Naive thymus-derived CD4-positive, alpha-beta T cell (primary cell): ENCODE measurements at regions not wholly inside any gene's neighbourhood (a gene's known extent, or its start where the extent isn't known, plus 50 kb on each side); places are given as distances from the start of the nearest gene placed in this dataset.

Experiments used
- ATAC-seq: fragments of 150-1000 bp; cut with Tn5 transposase; 2 replicates; pipeline ENCODE4 v1.10.0; 2021; ENCODE audit warnings: mild to moderate bottlenecking, moderate library complexity
- CTCF ChIA-PET: fragments of 350-600 bp; sonication (Branson Sonifier 250); formaldehyde crosslinking; loops from one replicate; lab custom pipeline; 2021; ENCODE audit warnings: antibody characterized with exemption; lab: Charles Lee
- POLR2A ChIA-PET: fragments of 350-600 bp; sonication (Branson Sonifier 250); formaldehyde crosslinking; loops from one replicate; lab custom pipeline; 2021; ENCODE audit warnings: antibody characterized with exemption, inconsistent platforms; lab: Charles Lee
- DNase-seq, 9 donors: peaks; one replicate each; pipeline versions ENCODE4 v3.0.0 to v3.0.0-alpha.2; 2020 to 2022; ENCODE audit warnings: mixed read lengths in 1 of 9
- H3K27ac ChIP-seq: one replicate; pipeline ENCODE4 v1.7.0; 2013; ENCODE audit warnings: mild to moderate bottlenecking, low read depth, low read length, moderate library complexity
- H3K27me3 ChIP-seq, 2 donors: one replicate each; pipeline ENCODE4 v1.7.0; 2013; ENCODE audit warnings: low read length in 2 of 2, mild to moderate bottlenecking in 2 of 2, moderate library complexity in 2 of 2; ENCODE audit not compliant: control insufficient read depth in 2 of 2, insufficient read depth in 2 of 2
- H3K36me3 ChIP-seq, 3 experiments: 1 replicate in 2 of 3; 2 replicates in 1 of 3; pipeline ENCODE4 v1.7.0; 2013; ENCODE audit warnings: low read length in 3 of 3, mild to moderate bottlenecking in 3 of 3, moderate library complexity in 1 of 3; ENCODE audit not compliant: insufficient read depth in 3 of 3, control insufficient read depth in 2 of 3
- H3K4me1 ChIP-seq, 2 donors: one replicate each; pipeline ENCODE4 v1.7.0; 2013; ENCODE audit warnings: low read length in 2 of 2, mild to moderate bottlenecking in 2 of 2, moderate library complexity in 1 of 2; ENCODE audit not compliant: control insufficient read depth in 2 of 2, insufficient read depth in 2 of 2
- H3K4me3 ChIP-seq: 2 replicates; pipeline ENCODE4 v1.7.0; 2013; ENCODE audit warnings: mild to moderate bottlenecking, low read length
- H3K9me3 ChIP-seq, 3 experiments: 1 replicate in 2 of 3; 2 replicates in 1 of 3; pipeline ENCODE4 v1.7.0; 2013; ENCODE audit warnings: low read length in 3 of 3; ENCODE audit not compliant: control insufficient read depth in 2 of 3
- H3K27ac Mint-ChIP-seq, 9 donors: one replicate each; pipeline ENCODE4 v1.8.0; 2020 to 2022; ENCODE audit warnings: mixed read lengths in 9 of 9, mild to moderate bottlenecking in 8 of 9, moderate library complexity in 5 of 9, inconsistent platforms in 2 of 9
- H3K27me3 Mint-ChIP-seq, 5 donors: one replicate each; pipeline ENCODE4 v1.8.0; 2021 to 2022; ENCODE audit warnings: mixed read lengths in 5 of 5, mild to moderate bottlenecking in 1 of 5
- H3K36me3 Mint-ChIP-seq, 5 donors: one replicate each; pipeline ENCODE4 v1.8.0; 2020 to 2022; ENCODE audit warnings: mixed read lengths in 5 of 5, mild to moderate bottlenecking in 3 of 5, inconsistent platforms in 1 of 5
- H3K4me1 Mint-ChIP-seq, 7 donors: one replicate each; pipeline ENCODE4 v1.8.0; 2020 to 2022; ENCODE audit warnings: mixed read lengths in 7 of 7, mild to moderate bottlenecking in 3 of 7, inconsistent platforms in 1 of 7
- H3K4me3 Mint-ChIP-seq, 10 donors: one replicate each; pipeline ENCODE4 v1.8.0; 2020 to 2022; ENCODE audit warnings: mild to moderate bottlenecking in 10 of 10, mixed read lengths in 10 of 10, moderate library complexity in 6 of 10, inconsistent platforms in 2 of 10
- H3K9me3 Mint-ChIP-seq, 11 donors: one replicate each; pipeline ENCODE4 v1.8.0; 2020 to 2022; ENCODE audit warnings: mixed read lengths in 11 of 11, mild to moderate bottlenecking in 4 of 11, inconsistent platforms in 1 of 11, moderate library complexity in 1 of 11
- intact Hi-C, 2 donors: fragments of 100-400 bp; cut with micrococcal nuclease; formaldehyde crosslinking; loops; one replicate each; pipeline ENCODE4 v1.15.1; 2023

DNA sequence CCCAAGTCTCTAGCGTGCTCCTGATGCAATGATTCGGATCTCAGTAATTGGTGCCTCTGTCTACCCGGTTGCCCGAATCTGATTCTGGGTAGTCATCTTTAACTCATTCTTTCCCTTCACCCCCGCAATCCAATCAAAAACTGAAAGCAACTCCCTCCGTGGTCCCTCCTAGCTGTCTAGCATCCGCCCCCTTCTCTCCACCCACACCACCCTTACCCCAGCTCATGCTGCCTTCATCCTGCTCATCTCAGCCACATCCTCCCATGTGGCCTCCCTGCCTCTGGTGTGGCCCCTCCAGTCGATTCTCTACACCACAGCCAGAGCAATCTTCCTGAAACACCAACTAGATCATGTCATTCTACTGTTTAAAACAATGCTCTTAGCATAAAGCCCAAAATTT, 62.3 kb downstream of the TTC32 start:
- no peaks in the 10 kb centered on the region for H3K36me3 ChIP-seq
- ATAC-seq: no peak
- no peak overlapping the region for H3K27ac ChIP-seq
- ChIA-PET POLR2A (no interaction called here), CTCF (no interaction called here)
- Mint-ChIP-seq H3K9me3 (peaks cover 0 to 1% (median 0%) of the 10 kb centered on the region in 11 donors), H3K4me1 (peaks cover 0 to 3% (median 0%) of the 10 kb centered on the region in 7 donors), H3K4me3 (no peak overlapping the region), H3K36me3 (no peaks in the 10 kb centered on the region), H3K27ac (no peak overlapping the region), H3K27me3 (peaks cover 10 to 38% (median 35%) of the 10 kb centered on the region in 5 donors)
- no peak overlapping the region for H3K4me3 ChIP-seq
- intact Hi-C loops: no loop called here
- no peaks in the 10 kb centered on the region for H3K4me1 ChIP-seq
- H3K9me3 ChIP-seq: no peaks in the 10 kb centered on the region
- DNase-seq: no peak
- no peaks in the 10 kb centered on the region for H3K27me3 ChIP-seq

DNA sequence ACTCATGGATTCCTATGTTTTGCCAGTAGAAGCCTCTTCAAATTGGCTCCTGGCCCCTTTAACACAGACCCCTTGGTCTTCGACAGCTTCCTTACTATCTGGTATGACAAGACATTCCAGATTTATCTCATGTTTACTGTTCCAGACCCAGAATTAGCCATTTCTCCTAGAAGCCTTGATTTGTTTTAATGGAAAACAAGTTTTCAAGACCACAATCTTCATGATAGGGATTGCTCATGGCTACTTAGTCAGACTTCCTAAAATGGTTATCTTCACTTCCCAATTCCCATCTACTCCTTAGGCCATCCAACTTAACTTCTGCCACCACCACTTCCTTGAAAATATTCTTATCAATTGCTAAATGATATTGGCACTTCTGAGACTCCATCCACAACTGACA, 63.2 kb downstream of the TTC32 start:
- Mint-ChIP-seq H3K36me3 (no peaks in the 10 kb centered on the region), H3K9me3 (peaks cover 0 to 1% (median 0%) of the 10 kb centered on the region in 11 donors), H3K4me3 (no peak overlapping the region), H3K27ac (no peak overlapping the region), H3K4me1 (peaks cover 0 to 3% (median 0%) of the 10 kb centered on the region in 7 donors), H3K27me3 (peaks cover 10 to 35% (median 30%) of the 10 kb centered on the region in 5 donors)
- Histone ChIP-seq H3K36me3 (no peaks in the 10 kb centered on the region), H3K4me1 (no peaks in the 10 kb centered on the region), H3K27me3 (no peaks in the 10 kb centered on the region), H3K27ac (no peak overlapping the region), H3K9me3 (no peaks in the 10 kb centered on the region), H3K4me3 (no peak overlapping the region)
- ChIA-PET CTCF (interaction anchor here (0.7 kb wide), 1 partner anchor 596 kb away, joined by 3 read pairs; no protein-coding TSS in a partner anchor), POLR2A (no interaction called here)
- intact Hi-C loops: no loop called here
- no peak for DNase-seq
- ATAC-seq: no peak

DNA sequence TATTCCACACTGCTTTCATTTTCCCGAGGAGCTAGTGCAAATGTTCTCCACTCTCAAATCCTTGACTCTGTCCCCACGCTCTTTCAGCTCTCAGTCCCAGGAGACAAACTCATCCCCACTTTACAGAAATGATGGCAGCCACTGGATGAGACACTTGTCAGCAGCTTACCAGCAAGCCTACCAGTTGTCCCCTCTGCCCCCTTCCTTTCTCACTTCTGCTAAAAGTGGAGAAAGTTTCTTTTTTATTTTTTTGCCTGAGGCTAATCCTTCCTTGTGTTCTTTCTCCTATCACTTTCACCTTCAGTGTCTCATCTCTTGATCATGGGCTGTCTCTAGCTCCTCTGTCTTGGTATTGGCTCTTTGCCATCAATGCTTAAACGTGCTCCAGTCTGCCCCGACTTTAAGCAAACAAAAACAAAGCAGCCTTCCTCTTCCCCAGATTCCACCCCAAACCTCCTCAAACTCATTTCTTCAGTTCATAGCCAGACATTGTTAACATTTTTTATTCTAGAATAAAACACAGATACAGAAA, 64.5 kb downstream of the TTC32 start:
- Mint-ChIP-seq H3K9me3 (peaks cover 0 to 3% (median 0%) of the 10 kb centered on the region in 11 donors), H3K27ac (no peak overlapping the region), H3K36me3 (no peaks in the 10 kb centered on the region), H3K4me3 (no peak overlapping the region), H3K27me3 (peaks cover 9 to 35% (median 23%) of the 10 kb centered on the region in 5 donors), H3K4me1 (peaks cover 0 to 3% (median 0%) of the 10 kb centered on the region in 7 donors)
- Histone ChIP-seq H3K9me3 (no peaks in the 10 kb centered on the region), H3K4me1 (no peaks in the 10 kb centered on the region), H3K27me3 (no peaks in the 10 kb centered on the region), H3K36me3 (no peaks in the 10 kb centered on the region), H3K4me3 (no peak overlapping the region), H3K27ac (no peak overlapping the region)
- ATAC-seq (no peak), DNase-seq (no peak)
- CTCF ChIA-PET: no interaction called here
- POLR2A ChIA-PET: no interaction called here
- intact Hi-C loops: no loop called here

- DNase-seq (no peak), ATAC-seq (no peak)
- intact Hi-C loops: no loop called here
- Histone ChIP-seq H3K27ac (no peak overlapping the region), H3K9me3 (no peaks in the 10 kb centered on the region), H3K4me3 (no peak overlapping the region), H3K4me1 (no peaks in the 10 kb centered on the region), H3K36me3 (no peaks in the 10 kb centered on the region), H3K27me3 (no peaks in the 10 kb centered on the region)
- H3K27ac Mint-ChIP-seq: no peak overlapping the region
- CTCF ChIA-PET: no interaction called here
- no peak overlapping the region for H3K4me3 Mint-ChIP-seq
- H3K9me3 Mint-ChIP-seq: peaks cover 0 to 6% (median 0%) of the 10 kb centered on the region in 11 donors
- peaks cover 7 to 30% (median 23%) of the 10 kb centered on the region in 5 donors for H3K27me3 Mint-ChIP-seq
- peaks cover 0 to 3% (median 0%) of the 10 kb centered on the region in 7 donors for H3K4me1 Mint-ChIP-seq
- no peaks in the 10 kb centered on the region for H3K36me3 Mint-ChIP-seq
- POLR2A ChIA-PET: no interaction called here
Observed at GRCh38 chr2:19835781-19836281, 66.0 kb downstream of the TTC32 start.

DNA sequence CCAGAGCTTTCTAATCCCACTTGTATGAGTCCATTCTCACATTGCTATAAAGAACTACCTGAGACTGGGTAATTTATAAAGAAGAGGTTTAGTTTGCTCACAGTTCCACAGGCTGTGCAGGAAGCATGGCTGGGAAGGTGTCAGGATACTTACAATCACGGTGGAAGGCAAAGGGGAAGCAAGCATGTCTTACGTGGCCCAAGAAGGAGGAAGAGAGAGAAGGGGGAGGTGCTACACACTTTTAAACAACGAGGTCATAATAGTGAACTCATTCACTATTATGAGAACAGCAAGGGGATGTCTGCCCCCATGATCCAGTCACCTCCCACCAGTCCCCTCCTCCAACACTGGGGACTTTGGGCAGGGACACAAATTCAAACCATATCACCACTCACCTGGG, 67.8 kb downstream of the TTC32 start:
- intact Hi-C loops: no loop called here
- DNase-seq (no peak), ATAC-seq (no peak)
- ChIA-PET CTCF (no interaction called here), POLR2A (no interaction called here)
- H3K4me3 ChIP-seq: no peak overlapping the region
- no peak overlapping the region for H3K27ac ChIP-seq
- H3K36me3 ChIP-seq: no peaks in the 10 kb centered on the region
- H3K27ac Mint-ChIP-seq: no peak overlapping the region
- peaks cover 0 to 3% (median 0%) of the 10 kb centered on the region in 5 donors for H3K36me3 Mint-ChIP-seq
- no peaks in the 10 kb centered on the region for H3K27me3 ChIP-seq
- H3K27me3 Mint-ChIP-seq: peaks cover 7 to 27% (median 19%) of the 10 kb centered on the region in 5 donors
- no peaks in the 10 kb centered on the region for H3K9me3 ChIP-seq
- no peaks in the 10 kb centered on the region for H3K4me1 ChIP-seq
- H3K4me3 Mint-ChIP-seq: no peak overlapping the region
- peaks cover 0 to 8% (median 0%) of the 10 kb centered on the region in 11 donors for H3K9me3 Mint-ChIP-seq
- no peaks in the 10 kb centered on the region for H3K4me1 Mint-ChIP-seq

DNA sequence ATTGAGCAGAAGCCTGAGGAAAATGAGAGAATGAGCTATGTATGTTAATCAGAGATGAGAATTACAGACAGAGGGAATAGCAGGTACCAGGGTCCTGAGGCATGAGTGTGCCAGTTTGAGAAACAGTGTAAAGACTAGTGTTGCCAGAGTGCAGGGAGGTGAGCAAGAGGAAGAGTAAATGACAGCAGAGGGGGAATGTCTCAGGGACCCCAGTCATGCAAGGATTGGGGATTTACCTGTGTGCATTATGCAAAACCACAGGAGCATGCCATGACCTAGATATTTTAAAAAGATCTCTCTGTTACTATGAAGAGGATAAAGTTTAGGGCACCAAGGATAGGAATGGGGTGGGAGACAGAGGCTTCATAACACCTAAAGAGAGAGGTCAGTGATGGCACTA, 72.1 kb downstream of the TTC32 start:
- Mint-ChIP-seq H3K27ac (no peak overlapping the region), H3K4me1 (no peaks in the 10 kb centered on the region), H3K9me3 (peaks cover 0 to 8% (median 0%) of the 10 kb centered on the region in 11 donors), H3K4me3 (no peak overlapping the region), H3K36me3 (peaks cover 0 to 3% (median 0%) of the 10 kb centered on the region in 5 donors), H3K27me3 (peaks cover 16 to 43% (median 28%) of the 10 kb centered on the region in 5 donors)
- Histone ChIP-seq H3K4me1 (no peaks in the 10 kb centered on the region), H3K4me3 (no peak overlapping the region), H3K9me3 (no peaks in the 10 kb centered on the region), H3K27me3 (no peaks in the 10 kb centered on the region), H3K36me3 (no peaks in the 10 kb centered on the region), H3K27ac (no peak overlapping the region)
- ATAC-seq: no peak
- intact Hi-C loops: no loop called here
- ChIA-PET POLR2A (no interaction called here), CTCF (no interaction called here)
- DNase-seq: no peak

GRCh38 chr2:19826874-19827273, 74.9 kb downstream of the TTC32 start:
- Histone ChIP-seq H3K27ac (no peak overlapping the region), H3K27me3 (no peaks in the 10 kb centered on the region), H3K4me3 (no peak overlapping the region), H3K36me3 (no peaks in the 10 kb centered on the region), H3K4me1 (no peaks in the 10 kb centered on the region), H3K9me3 (no peaks in the 10 kb centered on the region)
- H3K36me3 Mint-ChIP-seq: peaks cover 0 to 3% (median 0%) of the 10 kb centered on the region in 5 donors
- H3K27ac Mint-ChIP-seq: no peak overlapping the region
- peaks cover 0 to 7% (median 0%) of the 10 kb centered on the region in 11 donors for H3K9me3 Mint-ChIP-seq
- ChIA-PET POLR2A (no interaction called here), CTCF (no interaction called here)
- intact Hi-C loops: no loop called here
- H3K27me3 Mint-ChIP-seq: peaks cover 27 to 64% (median 44%) of the 10 kb centered on the region in 5 donors
- no peaks in the 10 kb centered on the region for H3K4me1 Mint-ChIP-seq
- DNase-seq (no peak), ATAC-seq (no peak)
- H3K4me3 Mint-ChIP-seq: no peak overlapping the region
